Psoas muscle (tissue), 7 donors: ENCODE measurements at regions not wholly inside any gene's neighbourhood (a gene's known extent, or its start where the extent isn't known, plus 50 kb on each side); places are given as distances from the start of the nearest gene placed in this dataset.
A peak's percentile ranks its signal among the peaks of the same experiment; 100 is the strongest.

ENCODE experiments used
- ATAC-seq, 4 donors: fragments of 200-7000 bp; cut with Tn5 transposase; one replicate each; pipeline ENCODE4 v1.9.1; 2020; ENCODE audit warnings: moderate library complexity in 3 of 4, mild to moderate bottlenecking in 2 of 4
- DNase-seq, 2 donors: peaks; one replicate each; pipeline ENCODE4 v3.0.0-alpha.2; 2020
- H3K27ac ChIP-seq: fragments of 200-600 bp; one replicate; pipeline ENCODE4 v1.8.0; 2022
- H3K27me3 ChIP-seq, 3 donors: fragments of 200-600 bp in 1 of 3; one replicate each; pipeline versions ENCODE4 v1.6.1 to v1.8.0; 2013 to 2022; ENCODE audit warnings: low read length in 2 of 3, mild to moderate bottlenecking in 2 of 3, moderate library complexity in 1 of 3; ENCODE audit not compliant: insufficient read depth in 3 of 3
- H3K36me3 ChIP-seq, 2 donors: fragments of 200-600 bp in 1 of 2; one replicate each; pipeline versions ENCODE4 v1.6.1 to v1.8.0; 2013 to 2022; ENCODE audit warnings: low read depth in 1 of 2, mild to moderate bottlenecking in 1 of 2, moderate library complexity in 1 of 2; ENCODE audit not compliant: insufficient read depth in 1 of 2
- H3K4me1 ChIP-seq: fragments of 200-600 bp; one replicate; pipeline ENCODE4 v1.8.0; 2022
- H3K4me3 ChIP-seq: fragments of 200-600 bp; one replicate; pipeline ENCODE4 v1.8.0; 2022; ENCODE audit warnings: mild to moderate bottlenecking
- H3K9me3 ChIP-seq: fragments of 200-600 bp; one replicate; pipeline ENCODE4 v1.8.0; 2022
- CTCF ChIP-seq: fragments of 200-600 bp; IDR thresholded peaks from one replicate; pipeline ENCODE4 v1.8.0; 2022; ENCODE audit warnings: antibody characterized with exemption
- WGBS, 3 donors: extraction: QIAGEN DNeasy Blood & Tissue Kit; methylation state at CpG; one replicate each; pipeline versions ENCODE4 v1.1.6 to v1.1.7; 2013; 5-methylcytosine and 5-hydroxymethylcytosine counted together
- intact Hi-C, 2 donors: fragments of 100-400 bp; cut with DNase I; formaldehyde crosslinking; loops; one replicate each; pipeline versions ENCODE4 v1.11.0 to v1.14.2; 2022
- donor health status: healthy with polysubstance abuse.
- donor health status: DM: no; HTN: no; CAD: no; lungs with moderate emphysema.
- donor health status: Bipolar disorder and iron deficiency.
- donor health status: healthy.
- donor health status: DM: yes; HTN: yes; CAD: no.
- donor health status: DM: no; HTN: no; CAD: no.
- donor health status: DM: yes; HTN: yes; CAD: no.

GRCh38 chr1:99561952-99562351 lies 84.0 kb upstream of the PALMD start:
- WGBS, 3 donors = 96 to 99% (median 97%) methylated on average over 6 of the region's 6 CpGs
- H3K27ac ChIP-seq = no peak overlapping the region
- intact Hi-C loops = no loop called here
- H3K4me1 ChIP-seq = no peaks in the 10 kb centered on the region
- no peak for TF ChIP-seq CTCF
- H3K4me3 ChIP-seq = no peak overlapping the region
- H3K36me3 ChIP-seq = no peaks in the 10 kb centered on the region
- H3K27me3 ChIP-seq = no peaks in the 10 kb centered on the region
- DNase-seq = no peak
- no peak for ATAC-seq
- H3K9me3 ChIP-seq = no peaks in the 10 kb centered on the region

- Histone ChIP-seq H3K27me3 (no peaks in the 10 kb centered on the region), H3K4me3 (no peak overlapping the region), H3K9me3 (no peaks in the 10 kb centered on the region), H3K27ac (no peak overlapping the region), H3K36me3 (no peaks in the 10 kb centered on the region), H3K4me1 (no peaks in the 10 kb centered on the region)
- 96 to 100% (median 96%) methylated on average over 1 of the region's 1 CpG for WGBS, 3 donors
- no peak for TF ChIP-seq CTCF
- no peak for DNase-seq
- no peak for ATAC-seq
- intact Hi-C loops = no loop called here
These were observed 80.2 kb upstream of the PALMD start for GRCh38 chr1:99565606-99566289.

- ATAC-seq (no peak), DNase-seq (no peak)
- no peaks in the 10 kb centered on the region for H3K36me3 ChIP-seq
- 84 to 93% (median 86%) methylated on average over 4 of the region's 4 CpGs for WGBS, 3 donors
- intact Hi-C loops = no loop called here
- H3K9me3 ChIP-seq = no peaks in the 10 kb centered on the region
- H3K4me3 ChIP-seq = no peak overlapping the region
- H3K27me3 ChIP-seq = no peaks in the 10 kb centered on the region
- no peaks in the 10 kb centered on the region for H3K4me1 ChIP-seq
- H3K27ac ChIP-seq = no peak overlapping the region
- no peak for TF ChIP-seq CTCF
These were observed 79.5 kb upstream of the PALMD start for GRCh38 chr1:99566290-99567021.

- WGBS, 3 donors = 53 to 62% (median 57%) methylated on average over 6 of the region's 6 CpGs
- Histone ChIP-seq H3K4me3 (no peak overlapping the region), H3K4me1 (no peaks in the 10 kb centered on the region), H3K9me3 (no peaks in the 10 kb centered on the region), H3K27me3 (no peaks in the 10 kb centered on the region), H3K27ac (no peak overlapping the region), H3K36me3 (no peaks in the 10 kb centered on the region)
- no peak for DNase-seq
- intact Hi-C loops = no loop called here
- ATAC-seq = peak in 1 of 4 donors; percentile 67
- TF ChIP-seq CTCF = no peak
These were observed 75.3 kb upstream of the PALMD start for GRCh38 chr1:99570486-99571089.
